GM20000 (cell line): ENCODE measurements at regions not wholly inside any gene's neighbourhood (a gene's known extent, or its start where the extent isn't known, plus 50 kb on each side); places are given as distances from the start of the nearest gene placed in this dataset.

Experiments used
- DNase-seq: peaks from one replicate; pipeline ENCODE4 v3.0.0; 2012; ENCODE audit warnings: low spot score
- CTCF ChIP-seq: IDR thresholded peaks from 2 replicates; pipeline ENCODE4 v1.5.1; 2012; ENCODE audit warnings: mild to moderate bottlenecking, control low read depth; ENCODE audit errors: extremely low read depth, missing control alignments

GRCh38 chr1:38128511-38128910 is 81.9 kb upstream of the POU3F1 start:
- no peak for TF ChIP-seq CTCF
- no peak for DNase-seq

GRCh38 chr1:38127428-38127827 is 80.8 kb upstream of the POU3F1 start:
- DNase-seq = no peak
- TF ChIP-seq CTCF = no peak

- DNase-seq = no peak
- no peak for TF ChIP-seq CTCF
These were observed 80.4 kb upstream of the POU3F1 start for GRCh38 chr1:38126970-38127369.

GRCh38 chr1:38125837-38126520 is 79.4 kb upstream of the POU3F1 start:
- no peak for DNase-seq
- TF ChIP-seq CTCF = no peak

- DNase-seq = no peak
These were observed 78.4 kb upstream of the POU3F1 start for GRCh38 chr1:38125016-38125415.

GRCh38 chr1:38123356-38124135 is 77.0 kb upstream of the POU3F1 start:
- TF ChIP-seq CTCF = no peak

More at GRCh38 chr1:38125016-38125415, 78.4 kb upstream of the POU3F1 start:
- TF ChIP-seq CTCF = no peak

GRCh38 chr1:38121231-38121680 is 74.7 kb upstream of the POU3F1 start:
- no peak for TF ChIP-seq CTCF
- DNase-seq = no peak

More at GRCh38 chr1:38123356-38124135, 77.0 kb upstream of the POU3F1 start:
- no peak for DNase-seq
